OCI-LY3 (cell line): ENCODE measurements at regions not wholly inside any gene's neighbourhood (a gene's known extent, or its start where the extent isn't known, plus 50 kb on each side); places are given as distances from the start of the nearest gene placed in this dataset.

ENCODE experiments used
- EZH2phosphoT487 ChIP-seq: fragments of 200-600 bp; shearing (Covaris generic); IDR thresholded peaks from 2 replicates; pipeline ENCODE4 v1.6.1; 2018; ENCODE audit warnings: antibody characterized with exemption, mixed run types, low read depth
- TF ChIP-seq, protein P1 (sequence below): fragments of 200-600, 300-600 bp; sonication (generic); IDR thresholded peaks from 2 replicates; pipeline ENCODE4 v1.5.1; 2014; ENCODE audit warnings: antibody characterized with exemption, low read length, low read depth

DNA sequence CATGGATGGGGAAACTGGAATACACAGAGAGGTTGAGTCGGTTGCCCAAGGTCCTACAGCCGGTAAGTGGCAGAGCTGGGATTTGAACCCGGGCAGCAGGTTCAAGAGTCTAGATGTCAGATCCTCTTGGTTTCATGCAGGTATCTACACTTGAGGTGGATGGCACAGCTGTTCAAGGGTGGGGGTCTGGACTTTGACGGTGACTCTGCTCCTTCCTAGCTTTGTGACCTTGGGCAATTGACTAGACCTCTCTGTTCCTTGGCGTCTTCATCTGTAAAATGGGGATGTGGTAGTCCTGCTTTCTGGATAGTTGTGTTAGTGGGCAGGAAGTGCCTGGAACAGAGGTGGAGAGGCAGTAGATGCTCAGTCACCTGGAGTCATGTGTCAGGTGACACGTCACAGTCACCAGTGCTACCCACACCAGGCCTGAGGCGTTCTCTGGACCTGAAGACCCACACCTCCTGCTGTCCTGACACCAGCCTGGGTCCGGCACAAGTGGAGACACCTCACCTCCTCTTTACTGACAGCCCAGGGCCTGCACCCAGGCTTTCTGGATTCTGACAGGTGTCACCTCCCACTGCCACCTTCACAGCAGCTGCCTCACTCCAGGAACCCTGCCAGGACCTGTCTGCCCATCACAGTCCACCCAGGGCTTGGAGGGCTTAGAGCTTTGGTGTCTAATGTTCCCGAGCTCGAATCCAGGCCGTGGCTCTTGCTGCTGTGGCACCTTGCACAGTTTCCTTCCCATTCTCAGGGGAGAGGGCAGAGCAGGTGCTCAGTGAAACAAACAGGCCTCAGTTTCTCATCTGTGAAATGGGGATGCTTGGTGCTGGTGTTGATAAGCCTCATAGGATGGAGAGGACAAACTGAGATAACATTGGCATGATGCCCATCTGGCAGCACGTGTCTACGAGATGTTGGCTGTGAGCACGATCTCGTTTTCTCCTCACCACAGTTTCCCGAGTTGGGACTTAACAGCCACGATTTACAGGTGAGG lies 83.2 kb upstream of the RUNX3 start:
- TF ChIP-seq, protein P1, sequence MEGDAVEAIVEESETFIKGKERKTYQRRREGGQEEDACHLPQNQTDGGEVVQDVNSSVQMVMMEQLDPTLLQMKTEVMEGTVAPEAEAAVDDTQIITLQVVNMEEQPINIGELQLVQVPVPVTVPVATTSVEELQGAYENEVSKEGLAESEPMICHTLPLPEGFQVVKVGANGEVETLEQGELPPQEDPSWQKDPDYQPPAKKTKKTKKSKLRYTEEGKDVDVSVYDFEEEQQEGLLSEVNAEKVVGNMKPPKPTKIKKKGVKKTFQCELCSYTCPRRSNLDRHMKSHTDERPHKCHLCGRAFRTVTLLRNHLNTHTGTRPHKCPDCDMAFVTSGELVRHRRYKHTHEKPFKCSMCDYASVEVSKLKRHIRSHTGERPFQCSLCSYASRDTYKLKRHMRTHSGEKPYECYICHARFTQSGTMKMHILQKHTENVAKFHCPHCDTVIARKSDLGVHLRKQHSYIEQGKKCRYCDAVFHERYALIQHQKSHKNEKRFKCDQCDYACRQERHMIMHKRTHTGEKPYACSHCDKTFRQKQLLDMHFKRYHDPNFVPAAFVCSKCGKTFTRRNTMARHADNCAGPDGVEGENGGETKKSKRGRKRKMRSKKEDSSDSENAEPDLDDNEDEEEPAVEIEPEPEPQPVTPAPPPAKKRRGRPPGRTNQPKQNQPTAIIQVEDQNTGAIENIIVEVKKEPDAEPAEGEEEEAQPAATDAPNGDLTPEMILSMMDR: no peak
- no peak for TF ChIP-seq EZH2phosphoT487
